ENCODE measurements at regions not wholly inside any gene's neighbourhood (a gene's known extent, or its start where the extent isn't known, plus 50 kb on each side); places are given as distances from the start of the nearest gene placed in this dataset.

DNA sequence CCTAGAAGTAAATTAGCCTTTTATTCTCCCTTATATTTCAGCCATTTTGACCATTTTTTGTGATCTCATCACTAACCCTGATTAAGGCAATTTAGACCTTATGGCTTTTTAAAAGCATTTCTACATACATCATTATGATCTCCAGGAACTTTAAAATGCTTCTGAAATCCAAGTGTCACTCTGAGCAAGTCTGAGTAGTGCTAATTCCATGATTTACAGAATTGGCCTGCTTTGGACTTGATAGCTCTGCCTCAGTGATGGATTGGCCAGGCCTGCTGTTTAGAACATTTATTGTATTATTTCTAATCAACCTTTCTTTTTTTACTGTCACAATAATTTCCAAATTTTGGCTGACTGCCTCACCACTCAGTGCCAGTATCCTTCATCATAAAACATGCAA is 116.4 kb downstream of the KCNA4 start:
- Histone ChIP-seq H3K4me1 (ENCODE audit: insufficient read depth) (no peaks in the 10 kb centered on the region), H3K9ac (no peak overlapping the region), H3K36me3 (ENCODE audit: low read depth) (no peaks in the 10 kb centered on the region), H3K4me2 (ENCODE audit: unreplicated experiment) (no peak overlapping the region), H2AFZ (no peak overlapping the region), H3K4me3 (no peak overlapping the region), H3K9me3 (ENCODE audit: low read depth) (no peaks in the 10 kb centered on the region), H3K27ac (no peak overlapping the region), H3K27me3 (replicated peaks; ENCODE audit: insufficient read depth) (no peaks in the 10 kb centered on the region), H3F3A (ENCODE audit: insufficient read depth) (no peaks in the 10 kb centered on the region), H3K9me2 (ENCODE audit: insufficient read depth) (no peaks in the 10 kb centered on the region), H4K20me1 (ENCODE audit: insufficient read depth) (no peaks in the 10 kb centered on the region), H3K79me2 (ENCODE audit: insufficient read depth) (no peaks in the 10 kb centered on the region)
- in situ Hi-C loops (cut with MboI): no loop called here
- TF ChIP-seq EZH2phosphoT487 (IDR thresholded peaks at IDR 0.05; ENCODE audit: insufficient read depth, low read depth) (no peak), EZH2 (IDR thresholded peaks at IDR 0.05; ENCODE audit: insufficient read depth, poor library complexity, severe bottlenecking) (no peak)
- DNase-seq: no peak

GRCh38 chr11:29879560-29879959 is 137.3 kb downstream of the KCNA4 start:
- DNase-seq: peak; percentile 7
- no peaks in the 10 kb centered on the region for H3F3A ChIP-seq (ENCODE audit: insufficient read depth)
- peaks cover 4% of the 10 kb centered on the region for H3K9me3 ChIP-seq (ENCODE audit: low read depth)
- in situ Hi-C loops (cut with MboI): no loop called here
- H3K27me3 ChIP-seq (replicated peaks; ENCODE audit: insufficient read depth): no peaks in the 10 kb centered on the region
- no peak for TF ChIP-seq EZH2phosphoT487 (IDR thresholded peaks at IDR 0.05; ENCODE audit: insufficient read depth, low read depth)
- no peak for TF ChIP-seq EZH2 (IDR thresholded peaks at IDR 0.05; ENCODE audit: insufficient read depth, poor library complexity, severe bottlenecking)
- H3K4me3 ChIP-seq: no peak overlapping the region
- H4K20me1 ChIP-seq (ENCODE audit: insufficient read depth): no peaks in the 10 kb centered on the region
- WGBS, 2 experiments (ENCODE audit: low coverage in 1 of 2, low lambda C conversion rate in 2 of 2, missing lambda C conversion rate in 2 of 2): 7 to 9% methylated on average over 6 of the region's 6 CpGs
- no peaks in the 10 kb centered on the region for H3K36me3 ChIP-seq (ENCODE audit: low read depth)
- H3K9me2 ChIP-seq (ENCODE audit: insufficient read depth): no peaks in the 10 kb centered on the region
- H3K27ac ChIP-seq: no peak overlapping the region
- no peak overlapping the region for H3K9ac ChIP-seq
- H3K79me2 ChIP-seq (ENCODE audit: insufficient read depth): no peaks in the 10 kb centered on the region
- H2AFZ ChIP-seq: no peak overlapping the region
- H3K4me2 ChIP-seq (ENCODE audit: unreplicated experiment): no peak overlapping the region
- no peaks in the 10 kb centered on the region for H3K4me1 ChIP-seq (ENCODE audit: insufficient read depth)

GRCh38 chr11:29876192-29876591 is 140.6 kb downstream of the KCNA4 start:
- no peaks in the 10 kb centered on the region for H3K27me3 ChIP-seq (replicated peaks; ENCODE audit: insufficient read depth)
- no peaks in the 10 kb centered on the region for H3F3A ChIP-seq (ENCODE audit: insufficient read depth)
- H3K4me2 ChIP-seq (ENCODE audit: unreplicated experiment): no peak overlapping the region
- H3K36me3 ChIP-seq (ENCODE audit: low read depth): no peaks in the 10 kb centered on the region
- DNase-seq: no peak
- no peak overlapping the region for H2AFZ ChIP-seq
- H4K20me1 ChIP-seq (ENCODE audit: insufficient read depth): no peaks in the 10 kb centered on the region
- no peak overlapping the region for H3K27ac ChIP-seq
- no peak for TF ChIP-seq EZH2phosphoT487 (IDR thresholded peaks at IDR 0.05; ENCODE audit: insufficient read depth, low read depth)
- no peak overlapping the region for H3K4me3 ChIP-seq
- H3K79me2 ChIP-seq (ENCODE audit: insufficient read depth): no peaks in the 10 kb centered on the region
- no peaks in the 10 kb centered on the region for H3K4me1 ChIP-seq (ENCODE audit: insufficient read depth)
- H3K9ac ChIP-seq: no peak overlapping the region
- in situ Hi-C loops (cut with MboI): no loop called here
- 21 to 50% methylated on average over 1 of the region's 1 CpG for WGBS, 2 experiments (ENCODE audit: low coverage in 1 of 2, low lambda C conversion rate in 2 of 2, missing lambda C conversion rate in 2 of 2)
- H3K9me3 ChIP-seq (ENCODE audit: low read depth): no peaks in the 10 kb centered on the region
- H3K9me2 ChIP-seq (ENCODE audit: insufficient read depth): no peaks in the 10 kb centered on the region

GRCh38 chr11:29847219-29847618 is 169.6 kb downstream of the KCNA4 start:
- no peaks in the 10 kb centered on the region for H3K9me2 ChIP-seq (ENCODE audit: insufficient read depth)
- no peaks in the 10 kb centered on the region for H3K36me3 ChIP-seq (ENCODE audit: low read depth)
- no peak overlapping the region for H3K27ac ChIP-seq
- H3K27me3 ChIP-seq (replicated peaks; ENCODE audit: insufficient read depth): no peaks in the 10 kb centered on the region
- TF ChIP-seq EZH2 (IDR thresholded peaks at IDR 0.05; ENCODE audit: insufficient read depth, poor library complexity, severe bottlenecking) (no peak), EZH2phosphoT487 (IDR thresholded peaks at IDR 0.05; ENCODE audit: insufficient read depth, low read depth) (no peak)
- in situ Hi-C loops (cut with MboI): no loop called here
- H2AFZ ChIP-seq: no peak overlapping the region
- H3F3A ChIP-seq (ENCODE audit: insufficient read depth): no peaks in the 10 kb centered on the region
- peaks cover 4% of the 10 kb centered on the region for H3K9me3 ChIP-seq (ENCODE audit: low read depth)
- H3K79me2 ChIP-seq (ENCODE audit: insufficient read depth): no peaks in the 10 kb centered on the region
- no peak overlapping the region for H3K9ac ChIP-seq
- no peaks in the 10 kb centered on the region for H3K4me1 ChIP-seq (ENCODE audit: insufficient read depth)
- no peak for DNase-seq
- H3K4me3 ChIP-seq: no peak overlapping the region
- H3K4me2 ChIP-seq (ENCODE audit: unreplicated experiment): no peak overlapping the region
- WGBS, 2 experiments (ENCODE audit: low coverage in 1 of 2, low lambda C conversion rate in 2 of 2, missing lambda C conversion rate in 2 of 2): 26 to 27% methylated on average over 1 of the region's 1 CpG
- no peaks in the 10 kb centered on the region for H4K20me1 ChIP-seq (ENCODE audit: insufficient read depth)

DNA sequence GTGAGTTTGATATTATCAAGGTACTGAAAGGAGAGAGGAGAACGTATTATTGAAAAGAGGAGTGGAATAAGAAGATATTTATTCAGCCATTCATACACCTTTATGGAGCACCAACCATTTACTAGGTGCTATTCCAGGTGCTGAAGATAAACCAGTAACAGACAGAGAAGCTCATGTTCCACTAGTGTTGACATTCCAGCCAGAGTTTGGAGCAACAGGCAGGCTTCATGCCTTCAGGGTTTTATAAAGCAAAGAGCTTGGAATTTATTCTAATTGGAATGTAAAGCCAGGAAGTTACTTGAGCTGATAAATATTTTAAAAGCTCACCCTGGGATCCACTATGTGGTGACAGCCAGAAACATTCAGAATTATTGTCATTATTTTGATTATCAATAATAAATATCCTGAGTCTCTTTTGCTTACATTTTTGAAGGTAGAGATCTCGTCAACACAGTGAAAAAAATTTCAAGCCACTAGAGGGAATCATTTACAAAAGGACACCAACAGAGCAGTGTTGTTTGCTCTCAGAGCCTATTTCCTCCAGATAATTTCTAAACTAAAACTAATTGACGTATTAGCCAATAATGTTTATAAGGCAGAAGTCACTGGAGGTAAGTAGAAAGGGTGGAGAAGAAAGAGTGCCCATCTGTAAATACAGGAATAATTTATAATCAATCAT is 172.0 kb downstream of the KCNA4 start:
- Histone ChIP-seq H3K9me3 (ENCODE audit: low read depth) (peaks cover 4% of the 10 kb centered on the region), H3K9ac (no peak overlapping the region), H3K36me3 (ENCODE audit: low read depth) (no peaks in the 10 kb centered on the region), H3K4me3 (no peak overlapping the region), H3K9me2 (ENCODE audit: insufficient read depth) (no peaks in the 10 kb centered on the region), H3F3A (ENCODE audit: insufficient read depth) (no peaks in the 10 kb centered on the region), H3K27me3 (replicated peaks; ENCODE audit: insufficient read depth) (no peaks in the 10 kb centered on the region), H3K27ac (no peak overlapping the region), H3K4me1 (ENCODE audit: insufficient read depth) (no peaks in the 10 kb centered on the region), H3K79me2 (ENCODE audit: insufficient read depth) (no peaks in the 10 kb centered on the region), H3K4me2 (ENCODE audit: unreplicated experiment) (no peak overlapping the region), H2AFZ (no peak overlapping the region), H4K20me1 (ENCODE audit: insufficient read depth) (no peaks in the 10 kb centered on the region)
- DNase-seq: no peak
- 3 to 8% methylated on average over 3 of the region's 3 CpGs for WGBS, 2 experiments (ENCODE audit: low coverage in 1 of 2, low lambda C conversion rate in 2 of 2, missing lambda C conversion rate in 2 of 2)
- no peak for TF ChIP-seq EZH2 (IDR thresholded peaks at IDR 0.05; ENCODE audit: insufficient read depth, poor library complexity, severe bottlenecking)
- no peak for TF ChIP-seq EZH2phosphoT487 (IDR thresholded peaks at IDR 0.05; ENCODE audit: insufficient read depth, low read depth)
- in situ Hi-C loops (cut with MboI): no loop called here
